Nephron (organoid): ENCODE measurements at regions not wholly inside any gene's neighbourhood (a gene's known extent, or its start where the extent isn't known, plus 50 kb on each side); places are given as distances from the start of the nearest gene placed in this dataset.
A peak's percentile ranks its signal among the peaks of the same experiment; 100 is the strongest.

Source experiments
- H3K27ac Mint-ChIP-seq, 3 experiments: 2 replicates each; pipeline ENCODE4 v1.8.0; 2020; ENCODE audit warnings: mixed read lengths in 3 of 3, mild to moderate bottlenecking in 2 of 3, moderate library complexity in 1 of 3
- H3K27me3 Mint-ChIP-seq: 2 replicates; pipeline ENCODE4 v1.8.0; 2021; ENCODE audit warnings: low read depth, mild to moderate bottlenecking, moderate library complexity, mixed read lengths
- H3K36me3 Mint-ChIP-seq: 2 replicates; pipeline ENCODE4 v1.8.0; 2020; ENCODE audit warnings: low read depth, mixed read lengths
- H3K4me1 Mint-ChIP-seq: 2 replicates; pipeline ENCODE4 v1.8.0; 2020; ENCODE audit warnings: mixed read lengths
- H3K4me3 Mint-ChIP-seq, 3 experiments: 2 replicates each; pipeline ENCODE4 v1.8.0; 2020; ENCODE audit warnings: mild to moderate bottlenecking in 3 of 3, mixed read lengths in 3 of 3, moderate library complexity in 2 of 3
- H3K9me3 Mint-ChIP-seq: 2 replicates; pipeline ENCODE4 v1.8.0; 2020; ENCODE audit warnings: mixed read lengths
- TF ChIP-seq, protein P1 (sequence below), 3 experiments: fragments of 200-600 bp; sonication (generic); IDR thresholded peaks; one replicate each; pipeline ENCODE4 v1.5.0; 2021; ENCODE audit warnings: antibody characterized with exemption in 3 of 3; ENCODE audit not compliant: unreplicated experiment in 3 of 3

- H3K4me3 Mint-ChIP-seq, result peak overlapping the region in 1 of 3 experiments; percentile 31
- H3K27ac Mint-ChIP-seq, result no peak overlapping the region
- H3K4me1 Mint-ChIP-seq, result peaks cover 30% of the 10 kb centered on the region
- peaks cover 10% of the 10 kb centered on the region for H3K9me3 Mint-ChIP-seq
- TF ChIP-seq, protein P1, sequence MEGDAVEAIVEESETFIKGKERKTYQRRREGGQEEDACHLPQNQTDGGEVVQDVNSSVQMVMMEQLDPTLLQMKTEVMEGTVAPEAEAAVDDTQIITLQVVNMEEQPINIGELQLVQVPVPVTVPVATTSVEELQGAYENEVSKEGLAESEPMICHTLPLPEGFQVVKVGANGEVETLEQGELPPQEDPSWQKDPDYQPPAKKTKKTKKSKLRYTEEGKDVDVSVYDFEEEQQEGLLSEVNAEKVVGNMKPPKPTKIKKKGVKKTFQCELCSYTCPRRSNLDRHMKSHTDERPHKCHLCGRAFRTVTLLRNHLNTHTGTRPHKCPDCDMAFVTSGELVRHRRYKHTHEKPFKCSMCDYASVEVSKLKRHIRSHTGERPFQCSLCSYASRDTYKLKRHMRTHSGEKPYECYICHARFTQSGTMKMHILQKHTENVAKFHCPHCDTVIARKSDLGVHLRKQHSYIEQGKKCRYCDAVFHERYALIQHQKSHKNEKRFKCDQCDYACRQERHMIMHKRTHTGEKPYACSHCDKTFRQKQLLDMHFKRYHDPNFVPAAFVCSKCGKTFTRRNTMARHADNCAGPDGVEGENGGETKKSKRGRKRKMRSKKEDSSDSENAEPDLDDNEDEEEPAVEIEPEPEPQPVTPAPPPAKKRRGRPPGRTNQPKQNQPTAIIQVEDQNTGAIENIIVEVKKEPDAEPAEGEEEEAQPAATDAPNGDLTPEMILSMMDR (IDR thresholded peaks at IDR 0.05; ENCODE audit: unreplicated experiment in 3 of 3), result no peak
- H3K36me3 Mint-ChIP-seq, result no peaks in the 10 kb centered on the region
- H3K27me3 Mint-ChIP-seq, result no peaks in the 10 kb centered on the region
These were observed 164.0 kb upstream of the CXADR start for GRCh38 chr21:17348849-17349248.

- Mint-ChIP-seq H3K4me3 (peak overlapping the region in 1 of 3 experiments; percentile 7), H3K36me3 (no peaks in the 10 kb centered on the region), H3K9me3 (peaks cover 8% of the 10 kb centered on the region), H3K27me3 (no peaks in the 10 kb centered on the region), H3K4me1 (peaks cover 30% of the 10 kb centered on the region), H3K27ac (no peak overlapping the region)
- TF ChIP-seq, protein P1 (IDR thresholded peaks at IDR 0.05; ENCODE audit: unreplicated experiment in 3 of 3), result no peak
These were observed 161.1 kb upstream of the CXADR start for GRCh38 chr21:17351766-17352165.

- Mint-ChIP-seq H3K9me3 (peaks cover 8% of the 10 kb centered on the region), H3K36me3 (no peaks in the 10 kb centered on the region), H3K4me3 (peak overlapping the region in 1 of 3 experiments; percentile 13), H3K27ac (peak overlapping the region in 2 of 3 experiments; percentile 9 to 67), H3K4me1 (peaks cover 30% of the 10 kb centered on the region), H3K27me3 (no peaks in the 10 kb centered on the region)
- TF ChIP-seq, protein P1 (IDR thresholded peaks at IDR 0.05; ENCODE audit: unreplicated experiment in 3 of 3), result no peak
These were observed 159.7 kb upstream of the CXADR start for GRCh38 chr21:17352996-17353655.

- no peak overlapping the region for H3K4me3 Mint-ChIP-seq
- no peaks in the 10 kb centered on the region for H3K36me3 Mint-ChIP-seq
- no peaks in the 10 kb centered on the region for H3K4me1 Mint-ChIP-seq
- H3K9me3 Mint-ChIP-seq, result peaks cover 2% of the 10 kb centered on the region
- TF ChIP-seq, protein P1 (IDR thresholded peaks at IDR 0.05; ENCODE audit: unreplicated experiment in 3 of 3), result no peak
- H3K27ac Mint-ChIP-seq, result no peak overlapping the region
- H3K27me3 Mint-ChIP-seq, result no peaks in the 10 kb centered on the region
These were observed 153.1 kb upstream of the CXADR start for GRCh38 chr21:17359781-17360180.

DNA sequence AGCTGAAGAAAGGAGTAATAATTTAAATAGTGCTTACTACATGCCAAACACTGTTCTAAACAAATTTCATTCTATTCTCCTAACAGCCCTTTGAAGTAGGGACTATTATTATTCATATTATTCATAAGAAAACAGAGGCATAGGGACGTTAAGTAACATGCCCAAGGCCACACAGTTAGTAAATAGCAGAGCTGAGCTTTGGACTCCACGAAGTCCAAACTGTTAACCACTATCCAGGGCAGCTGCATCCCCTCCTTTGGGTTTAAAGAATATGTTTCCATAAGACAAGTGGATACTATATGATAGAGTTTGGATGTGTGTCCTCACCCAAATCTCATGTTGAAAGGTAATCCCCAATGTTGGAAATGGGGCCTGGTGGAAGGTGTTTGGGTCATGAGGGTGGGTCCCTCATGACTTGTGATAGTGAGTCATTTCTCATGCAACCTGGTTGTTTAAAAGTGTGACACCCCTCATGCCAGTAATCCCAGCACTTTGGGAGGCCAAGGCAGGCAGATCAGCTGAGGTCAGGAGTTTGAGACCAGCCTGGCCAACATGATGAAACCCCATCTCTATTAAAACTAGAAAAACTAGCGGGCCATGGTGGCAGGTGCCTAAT, 144.0 kb upstream of the CXADR start:
- H3K36me3 Mint-ChIP-seq, result no peaks in the 10 kb centered on the region
- TF ChIP-seq, protein P1 (IDR thresholded peaks at IDR 0.05; ENCODE audit: unreplicated experiment in 3 of 3), result no peak
- no peak overlapping the region for H3K4me3 Mint-ChIP-seq
- H3K4me1 Mint-ChIP-seq, result peaks cover 6% of the 10 kb centered on the region
- H3K9me3 Mint-ChIP-seq, result peaks cover 2% of the 10 kb centered on the region
- H3K27ac Mint-ChIP-seq, result no peak overlapping the region
- H3K27me3 Mint-ChIP-seq, result no peaks in the 10 kb centered on the region

- Mint-ChIP-seq H3K36me3 (no peaks in the 10 kb centered on the region), H3K27me3 (no peaks in the 10 kb centered on the region), H3K4me1 (peaks cover 6% of the 10 kb centered on the region), H3K27ac (no peak overlapping the region), H3K9me3 (peaks cover 7% of the 10 kb centered on the region), H3K4me3 (no peak overlapping the region)
- TF ChIP-seq, protein P1 (IDR thresholded peaks at IDR 0.05; ENCODE audit: unreplicated experiment in 3 of 3), result no peak
These were observed 142.6 kb upstream of the CXADR start for GRCh38 chr21:17370263-17370662.
